ENCODE measurements at regions not wholly inside any gene's neighbourhood (a gene's known extent, or its start where the extent isn't known, plus 50 kb on each side); places are given as distances from the start of the nearest gene placed in this dataset.

DNA sequence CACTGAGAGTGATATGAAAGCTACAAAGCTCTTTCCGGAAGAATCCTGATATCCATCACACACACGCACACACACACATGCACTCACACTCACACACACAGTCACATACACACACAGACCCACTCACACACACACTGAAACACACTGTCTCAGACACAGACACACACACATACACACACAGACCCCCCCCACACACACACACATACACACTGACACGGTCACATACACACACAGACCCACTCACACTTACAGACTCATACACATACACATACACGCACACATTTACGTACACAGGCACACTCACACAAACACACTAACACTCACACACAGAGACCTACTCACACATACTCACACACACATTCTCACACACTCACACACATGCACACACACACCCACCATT, 58.6 kb downstream of the LIG4 start:
- TF ChIP-seq, protein P1, sequence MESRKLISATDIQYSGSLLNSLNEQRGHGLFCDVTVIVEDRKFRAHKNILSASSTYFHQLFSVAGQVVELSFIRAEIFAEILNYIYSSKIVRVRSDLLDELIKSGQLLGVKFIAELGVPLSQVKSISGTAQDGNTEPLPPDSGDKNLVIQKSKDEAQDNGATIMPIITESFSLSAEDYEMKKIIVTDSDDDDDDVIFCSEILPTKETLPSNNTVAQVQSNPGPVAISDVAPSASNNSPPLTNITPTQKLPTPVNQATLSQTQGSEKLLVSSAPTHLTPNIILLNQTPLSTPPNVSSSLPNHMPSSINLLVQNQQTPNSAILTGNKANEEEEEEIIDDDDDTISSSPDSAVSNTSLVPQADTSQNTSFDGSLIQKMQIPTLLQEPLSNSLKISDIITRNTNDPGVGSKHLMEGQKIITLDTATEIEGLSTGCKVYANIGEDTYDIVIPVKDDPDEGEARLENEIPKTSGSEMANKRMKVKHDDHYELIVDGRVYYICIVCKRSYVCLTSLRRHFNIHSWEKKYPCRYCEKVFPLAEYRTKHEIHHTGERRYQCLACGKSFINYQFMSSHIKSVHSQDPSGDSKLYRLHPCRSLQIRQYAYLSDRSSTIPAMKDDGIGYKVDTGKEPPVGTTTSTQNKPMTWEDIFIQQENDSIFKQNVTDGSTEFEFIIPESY (IDR thresholded peaks at IDR 0.05; ENCODE audit: borderline replicate concordance, low read depth), result no peak
- TF ChIP-seq, protein P2, sequence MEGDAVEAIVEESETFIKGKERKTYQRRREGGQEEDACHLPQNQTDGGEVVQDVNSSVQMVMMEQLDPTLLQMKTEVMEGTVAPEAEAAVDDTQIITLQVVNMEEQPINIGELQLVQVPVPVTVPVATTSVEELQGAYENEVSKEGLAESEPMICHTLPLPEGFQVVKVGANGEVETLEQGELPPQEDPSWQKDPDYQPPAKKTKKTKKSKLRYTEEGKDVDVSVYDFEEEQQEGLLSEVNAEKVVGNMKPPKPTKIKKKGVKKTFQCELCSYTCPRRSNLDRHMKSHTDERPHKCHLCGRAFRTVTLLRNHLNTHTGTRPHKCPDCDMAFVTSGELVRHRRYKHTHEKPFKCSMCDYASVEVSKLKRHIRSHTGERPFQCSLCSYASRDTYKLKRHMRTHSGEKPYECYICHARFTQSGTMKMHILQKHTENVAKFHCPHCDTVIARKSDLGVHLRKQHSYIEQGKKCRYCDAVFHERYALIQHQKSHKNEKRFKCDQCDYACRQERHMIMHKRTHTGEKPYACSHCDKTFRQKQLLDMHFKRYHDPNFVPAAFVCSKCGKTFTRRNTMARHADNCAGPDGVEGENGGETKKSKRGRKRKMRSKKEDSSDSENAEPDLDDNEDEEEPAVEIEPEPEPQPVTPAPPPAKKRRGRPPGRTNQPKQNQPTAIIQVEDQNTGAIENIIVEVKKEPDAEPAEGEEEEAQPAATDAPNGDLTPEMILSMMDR (IDR thresholded peaks at IDR 0.05), result no peak
- TF ChIP-seq CHD2 (IDR thresholded peaks at IDR 0.05; ENCODE audit: low read length, partially characterized antibody), result no peak
- no peak for TF ChIP-seq TAF1 (IDR thresholded peaks at IDR 0.05; ENCODE audit: borderline replicate concordance, low read depth, low read length)
- no peak for TF ChIP-seq SMC3 (IDR thresholded peaks at IDR 0.05; ENCODE audit: low read depth, low read length)
- no peak for TF ChIP-seq YY1 (IDR thresholded peaks at IDR 0.05; ENCODE audit: low read depth)
- TF ChIP-seq SIN3A (IDR thresholded peaks at IDR 0.05; ENCODE audit: borderline replicate concordance, low read depth, low read length), result no peak
- TF ChIP-seq EZH2phosphoT487 (IDR thresholded peaks at IDR 0.05; ENCODE audit: borderline replicate concordance, low read depth), result no peak
- TF ChIP-seq FOXJ3 (CRISPR knock-in tag; IDR thresholded peaks at IDR 0.05), result no peak
- no peak for TF ChIP-seq TEAD4 (IDR thresholded peaks at IDR 0.05; ENCODE audit: borderline replicate concordance, insufficient read depth)
- no peak for TF ChIP-seq RFX5 (IDR thresholded peaks at IDR 0.05; ENCODE audit: low read length)
